HG03175 (cell line): ENCODE measurements at regions not wholly inside any gene's neighbourhood (a gene's known extent, or its start where the extent isn't known, plus 50 kb on each side); places are given as distances from the start of the nearest gene placed in this dataset.
"Not testable (repeated sequence)": the region's sequence is repeated elsewhere in the genome, so short reads cannot be mapped to it uniquely, and the experiment has no call there.

ENCODE experiments used
- ATAC-seq: cut with Tn5 transposase; IDR thresholded peaks from one replicate; pipeline ENCODE4 v1.9.1; 2021; ENCODE audit warnings: mild to moderate bottlenecking, moderate library complexity; ENCODE audit not compliant: unreplicated experiment

DNA sequence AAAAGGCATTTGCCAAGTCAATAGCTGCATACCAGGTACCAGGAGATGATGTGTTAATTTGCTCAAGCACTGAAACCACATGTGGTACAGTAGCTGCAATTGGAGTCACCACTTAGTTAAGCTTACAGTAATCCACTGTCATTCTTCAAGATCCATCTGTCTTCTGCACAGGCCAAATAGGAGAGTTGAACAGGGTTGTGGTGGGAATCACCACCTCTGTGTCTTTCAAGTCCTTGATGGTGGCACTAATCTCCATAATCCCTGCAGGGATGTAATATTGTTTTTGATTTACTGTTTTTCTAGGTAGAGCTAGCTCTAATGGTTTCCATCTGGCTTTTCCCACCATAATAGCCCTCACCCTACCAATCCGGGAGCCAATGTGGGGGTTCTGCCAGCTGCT lies 91.9 kb downstream of the FCRL5 start:
- ATAC-seq, result no peak

DNA sequence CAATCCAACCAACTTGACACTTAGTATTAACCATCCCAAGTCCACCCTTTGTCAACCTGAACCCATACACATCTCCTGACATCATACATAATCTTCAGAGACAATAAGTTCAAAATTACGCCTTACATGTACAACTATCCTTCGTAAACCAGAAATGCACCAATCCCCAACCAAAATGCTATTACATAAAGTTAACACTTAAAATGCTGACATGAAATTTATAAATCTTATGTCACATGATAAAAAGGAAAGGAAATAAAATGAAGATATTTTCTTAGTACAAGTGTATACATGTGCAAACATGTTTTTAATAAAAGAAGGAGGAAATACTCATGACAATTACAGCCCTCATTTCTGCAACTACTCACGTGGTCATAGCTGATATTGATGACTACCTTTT lies 95.0 kb downstream of the FCRL5 start:
- ATAC-seq, result no peak

DNA sequence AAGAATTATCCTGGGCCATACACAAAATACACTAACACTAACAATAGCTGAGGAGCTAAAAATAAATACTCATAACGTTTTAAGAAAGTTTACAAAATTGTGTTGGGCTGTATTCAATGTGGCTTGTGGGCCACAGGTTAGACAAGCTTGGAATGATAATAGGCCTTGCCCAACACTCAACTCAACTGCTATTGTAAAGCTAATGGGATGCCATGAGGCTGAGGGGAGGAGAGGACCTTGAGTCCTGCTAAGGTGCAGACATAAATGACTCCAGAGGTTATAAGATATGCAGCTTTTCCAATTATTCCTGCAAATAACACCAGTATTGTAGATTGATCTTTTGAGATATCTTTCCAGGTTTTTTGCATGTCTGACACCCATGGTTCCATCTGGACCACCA lies 97.0 kb downstream of the FCRL5 start:
- no peak for ATAC-seq

DNA sequence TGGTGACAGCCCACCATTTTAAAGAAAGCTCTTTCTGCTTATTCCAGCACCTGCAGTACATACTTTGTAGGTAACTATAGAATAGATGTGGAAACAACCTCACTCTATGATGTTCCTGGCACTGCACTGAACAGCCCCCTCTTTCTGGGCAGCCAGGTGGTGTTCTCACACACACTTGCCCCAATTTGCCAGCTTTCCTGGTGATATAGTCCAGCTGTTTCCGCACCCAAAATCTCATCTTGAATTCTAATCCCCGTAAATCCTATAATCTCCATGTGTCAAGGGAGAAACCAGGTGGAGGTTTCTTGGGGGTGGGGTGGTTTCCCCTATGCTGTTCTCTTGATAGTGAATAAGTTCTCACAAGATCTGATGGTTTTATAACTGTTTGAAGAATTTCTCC lies 102.2 kb downstream of the FCRL5 start:
- ATAC-seq, result no peak

DNA sequence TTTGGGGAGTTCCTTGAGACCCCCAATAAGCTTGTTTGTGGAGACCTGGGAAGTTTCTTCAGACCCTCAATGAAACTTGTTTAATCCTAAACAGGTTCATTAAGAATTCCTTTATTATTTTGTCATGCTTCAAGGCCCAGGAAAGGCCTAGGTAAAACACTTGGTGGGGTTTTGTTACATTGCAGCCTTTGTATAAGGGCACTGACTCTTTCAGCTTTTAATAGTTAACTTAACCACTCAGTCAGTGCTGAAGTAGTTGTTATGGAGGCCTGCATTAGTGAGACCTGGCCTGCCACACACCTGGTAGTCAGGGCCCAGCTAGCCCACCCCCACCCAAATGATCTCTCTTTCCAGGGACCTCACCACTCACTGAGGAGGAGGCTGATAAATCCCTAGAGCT lies 103.7 kb downstream of the FCRL5 start:
- ATAC-seq, result no peak

DNA sequence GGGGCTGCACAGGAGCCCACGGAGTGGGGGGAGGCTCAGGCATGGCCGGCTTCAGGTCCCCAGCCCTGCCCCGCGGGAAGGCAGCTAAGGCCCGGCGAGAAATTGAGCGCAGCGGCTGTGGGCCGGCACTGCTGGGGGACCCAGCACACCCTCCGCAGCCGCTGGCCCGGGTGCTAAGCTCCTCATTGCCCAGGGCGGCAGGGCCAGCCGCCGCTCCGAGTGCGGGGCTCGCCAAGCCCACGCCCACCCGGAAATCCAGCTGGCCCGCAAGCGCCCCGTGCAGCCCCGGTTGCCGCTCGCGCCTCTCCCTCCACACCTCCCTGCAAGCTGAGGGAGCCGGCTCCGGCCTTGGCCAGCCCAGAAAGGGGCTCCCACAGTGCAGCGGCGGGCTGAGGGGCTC lies 106.0 kb downstream of the FCRL5 start:
- not testable (repeated sequence) for ATAC-seq

DNA sequence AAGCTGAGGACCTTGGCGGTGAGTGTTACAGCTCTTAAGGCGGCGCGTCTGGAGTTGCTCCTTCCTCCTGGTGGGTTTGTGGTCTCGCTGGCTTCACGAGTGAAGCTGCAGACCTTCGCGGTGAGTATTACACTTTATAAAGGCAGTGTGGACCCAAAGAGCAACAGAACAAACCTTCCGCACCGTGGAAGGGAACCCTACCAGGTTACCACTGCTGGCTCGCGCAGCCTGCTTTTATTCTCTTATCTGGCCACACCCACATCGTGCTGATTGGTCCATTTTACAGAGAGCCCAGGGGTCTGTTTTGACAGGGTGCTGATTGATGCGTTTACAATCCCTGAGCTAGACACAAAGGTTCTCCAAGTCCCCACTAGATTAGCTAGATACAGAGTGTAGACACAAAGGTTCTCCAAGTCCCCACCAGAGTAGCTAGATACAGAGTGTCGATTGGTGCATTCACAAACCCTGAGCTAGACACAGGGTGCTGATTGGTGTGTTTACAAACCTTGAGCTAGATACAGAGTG lies 106.6 kb downstream of the FCRL5 start:
- not testable (repeated sequence) for ATAC-seq

DNA sequence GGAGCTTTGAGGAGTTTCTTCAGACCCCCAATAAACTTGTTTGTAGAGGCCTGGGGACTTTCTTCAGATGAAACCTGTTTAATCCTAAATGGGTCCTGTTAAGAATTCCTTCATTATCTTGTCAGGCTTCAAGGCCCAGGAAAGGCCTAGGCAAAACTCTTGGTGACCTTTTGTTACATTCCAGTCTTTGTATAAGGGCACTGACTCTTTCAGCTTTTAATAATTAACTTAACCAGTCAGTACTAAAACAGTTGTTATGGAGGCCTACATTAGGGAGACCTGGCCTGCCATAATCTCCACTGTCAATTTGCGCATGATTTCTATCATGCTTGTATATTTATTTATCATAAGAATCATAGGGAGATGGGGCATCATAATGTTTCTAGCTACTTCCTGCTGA lies 110.2 kb downstream of the FCRL5 start:
- no peak for ATAC-seq

DNA sequence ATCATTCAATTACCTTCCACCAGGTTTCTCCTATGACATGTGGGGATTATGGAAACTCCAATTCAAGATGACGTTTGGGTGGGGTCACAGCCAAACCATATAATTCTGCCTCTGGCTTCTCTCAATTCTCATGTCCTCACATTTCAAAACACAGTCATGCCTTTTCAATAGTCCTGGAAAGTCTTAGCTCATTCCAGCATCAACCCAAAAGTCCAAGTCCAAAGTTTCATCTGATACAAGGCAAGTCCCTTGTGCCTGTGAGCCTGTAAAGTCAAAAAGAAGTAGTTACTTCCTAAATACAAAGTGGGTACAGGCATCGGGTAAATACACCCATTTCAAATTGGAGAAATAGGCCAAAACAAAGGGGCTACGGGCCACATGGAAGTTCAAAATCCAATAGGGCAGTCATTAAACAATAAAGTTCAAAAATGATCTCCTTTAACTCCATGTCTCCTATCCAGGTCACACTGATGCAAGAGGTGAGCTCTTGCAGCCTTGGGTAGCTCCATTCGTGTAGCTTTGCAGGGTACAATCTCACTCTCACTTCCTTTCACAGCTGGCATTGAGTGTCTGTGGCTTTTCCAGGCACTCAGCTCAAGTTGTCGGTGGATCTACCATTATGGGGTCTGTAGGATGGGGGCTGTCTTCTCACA lies 112.9 kb downstream of the FCRL5 start:
- ATAC-seq, result no peak

DNA sequence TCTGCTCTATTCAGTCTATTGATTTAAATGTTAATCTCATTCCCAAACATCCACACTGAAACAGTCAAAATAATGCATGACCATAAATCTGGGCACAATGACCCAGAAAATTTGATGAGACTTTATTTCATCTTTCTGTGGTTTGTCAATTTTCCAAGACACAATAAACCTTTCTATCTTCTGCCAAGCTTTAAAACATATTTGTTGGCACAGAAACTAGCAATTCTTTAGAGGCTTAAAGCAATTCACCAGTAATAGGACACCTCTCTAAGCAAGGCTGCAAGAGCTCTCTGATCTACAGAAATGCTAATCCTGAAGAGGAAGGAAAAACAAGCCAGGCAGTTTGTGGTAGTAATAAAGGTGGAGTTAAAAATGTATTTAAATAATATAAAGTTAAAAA lies 113.7 kb downstream of the FCRL5 start:
- no peak for ATAC-seq

DNA sequence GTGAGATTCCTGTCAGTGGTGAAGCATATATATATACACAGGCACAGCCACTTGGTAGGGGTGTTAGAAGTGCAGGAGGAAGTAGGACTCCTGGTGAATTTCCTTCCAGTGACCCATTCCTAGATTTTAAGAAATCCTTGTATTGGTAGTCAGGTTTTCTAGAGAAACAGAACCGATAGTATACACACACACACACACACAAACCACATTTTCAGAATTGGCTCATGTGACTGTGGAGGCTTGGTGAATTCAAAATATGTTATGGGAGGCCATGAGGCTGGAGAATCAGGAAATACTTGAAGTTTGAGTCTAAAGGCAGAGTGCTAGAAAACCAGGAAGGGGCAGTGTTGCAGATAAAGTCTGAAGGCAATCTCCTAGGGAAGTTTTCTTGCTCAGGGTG lies 114.2 kb downstream of the FCRL5 start:
- no peak for ATAC-seq

DNA sequence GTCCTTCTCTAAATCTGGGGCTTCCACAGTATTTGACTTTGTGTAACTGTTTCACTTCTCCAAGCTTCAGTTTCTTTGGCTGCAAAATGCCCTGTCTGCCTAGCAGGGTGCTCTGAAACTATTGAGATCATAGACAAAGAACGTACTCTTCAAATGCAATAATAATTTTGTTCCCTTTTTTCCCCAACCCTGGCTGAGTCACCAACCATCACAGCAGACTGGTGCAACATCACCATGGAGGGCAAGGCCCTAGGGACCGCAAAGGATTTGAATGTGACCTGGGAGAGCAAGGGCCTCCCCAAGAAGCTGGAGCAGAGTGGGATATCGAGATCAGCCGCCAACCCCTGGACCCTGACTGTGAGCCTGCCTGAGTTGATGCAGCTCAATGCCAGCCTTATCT lies 115.0 kb downstream of the FCRL5 start:
- ATAC-seq, result no peak

DNA sequence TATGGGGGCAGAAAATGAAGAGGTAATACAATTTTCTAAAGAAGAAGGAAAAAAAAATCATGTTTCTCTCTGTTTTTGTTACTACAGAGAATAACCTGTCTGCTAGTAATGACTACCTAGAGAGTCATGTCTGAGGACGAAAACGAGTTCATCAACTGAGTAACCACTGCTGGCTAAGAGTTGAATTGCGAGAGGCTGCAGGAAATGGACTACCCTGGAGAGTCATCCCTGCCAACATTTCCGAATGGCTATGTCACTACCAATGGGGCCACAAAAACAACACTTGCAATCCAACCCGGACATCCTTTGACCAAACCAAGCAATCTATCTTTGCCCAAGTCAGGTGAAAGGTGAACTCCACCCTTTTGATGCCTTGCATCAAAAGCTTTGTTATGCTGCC lies 120.6 kb downstream of the FCRL5 start:
- no peak for ATAC-seq

DNA sequence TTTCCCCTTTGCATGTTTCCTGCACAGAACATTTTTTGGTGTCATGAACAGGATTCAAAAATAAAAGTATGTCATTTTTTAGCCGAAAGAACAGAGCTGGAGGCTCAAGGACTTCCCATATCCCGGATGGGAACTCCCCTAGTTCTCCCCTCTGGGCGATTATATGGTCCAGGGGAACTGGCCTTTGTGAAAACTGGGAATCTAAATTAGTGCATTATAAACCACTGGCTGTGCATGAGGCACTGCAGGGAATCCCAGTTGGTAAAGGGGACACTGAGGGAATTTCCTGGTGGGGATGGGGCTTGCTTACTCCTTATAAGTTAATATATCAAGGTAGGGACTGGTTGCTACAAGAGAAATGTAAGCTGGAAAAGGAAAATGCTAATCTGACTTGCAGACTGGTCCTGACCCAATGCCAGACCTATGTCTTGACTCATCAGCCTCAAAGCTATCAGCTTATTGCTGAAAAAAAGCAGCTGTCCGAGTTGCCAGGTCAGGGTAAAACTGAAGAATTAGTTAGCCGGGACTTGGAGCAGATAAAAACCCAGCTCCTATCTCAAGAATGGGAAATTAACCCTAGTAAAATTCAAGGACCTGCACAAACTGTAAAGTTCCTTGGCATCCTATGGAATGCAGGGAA lies 122.6 kb downstream of the FCRL5 start:
- no peak for ATAC-seq

DNA sequence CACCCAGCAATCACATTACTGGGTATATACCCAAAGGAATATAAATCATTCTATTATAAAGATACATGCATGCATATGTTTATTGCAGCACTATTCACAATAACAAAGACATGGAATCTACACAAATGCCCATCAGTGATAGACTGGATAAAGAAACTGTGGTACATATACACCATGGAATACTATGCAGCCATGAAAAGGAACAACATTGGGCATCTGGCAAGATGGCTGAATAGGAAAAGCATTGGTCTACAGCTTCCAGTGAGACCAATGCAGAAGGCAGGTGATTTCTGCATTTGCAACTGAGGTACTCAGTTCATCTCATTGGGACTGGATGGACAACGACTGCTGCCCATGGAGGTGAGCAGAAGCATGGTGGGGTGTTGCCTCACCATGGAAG lies 128.6 kb downstream of the FCRL5 start:
- not testable (repeated sequence) for ATAC-seq

DNA sequence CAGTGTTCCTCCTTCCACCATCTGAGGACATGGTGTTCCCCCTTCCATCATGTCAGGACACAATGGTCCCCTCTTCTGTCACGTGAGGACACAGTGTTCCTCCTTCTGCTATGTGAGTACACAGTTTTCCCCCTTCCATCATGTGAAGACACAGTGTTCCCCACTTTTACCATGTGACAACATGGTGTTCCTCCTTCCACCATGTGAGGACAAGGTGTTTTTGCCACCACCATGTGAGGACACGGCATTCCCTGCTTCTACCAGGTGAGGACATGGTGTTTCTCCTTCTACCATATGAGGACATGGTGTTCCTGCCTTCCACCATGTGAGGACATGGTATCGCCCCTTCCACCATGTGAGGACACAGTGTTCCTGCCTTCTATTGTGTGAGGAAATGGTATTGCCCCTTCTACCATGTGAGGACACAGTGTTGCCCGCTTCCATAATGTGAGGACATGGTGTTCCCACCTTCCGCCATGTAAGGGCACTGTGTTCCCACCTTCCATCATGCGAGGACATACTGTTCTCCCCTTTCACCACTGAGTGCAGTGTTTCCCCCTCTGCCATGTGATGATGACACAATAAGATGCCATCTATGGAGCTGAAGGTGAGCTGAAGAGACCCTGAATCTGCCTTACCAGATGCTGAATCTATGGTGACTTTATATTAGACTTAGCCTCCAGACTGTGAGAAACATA lies 132.3 kb downstream of the FCRL5 start:
- ATAC-seq, result no peak

DNA sequence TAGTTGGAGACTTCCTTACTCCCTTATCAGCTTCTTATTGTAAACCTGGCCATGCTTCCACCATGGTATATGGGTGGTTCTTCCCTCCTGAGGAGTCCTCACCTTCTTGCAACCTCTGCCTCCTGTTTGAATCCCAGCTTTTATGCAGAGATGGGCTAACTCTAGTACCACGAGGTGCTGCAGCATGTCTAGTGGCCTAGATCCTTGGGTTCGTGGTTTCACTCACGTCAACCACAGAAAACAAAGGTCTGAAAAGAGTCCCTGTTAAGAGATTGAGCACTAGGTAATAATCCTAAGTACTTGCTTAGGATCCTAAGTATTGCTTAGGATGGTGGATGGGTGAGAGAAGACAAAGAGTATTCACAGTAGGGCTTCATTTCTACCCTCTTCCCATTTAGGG lies 133.7 kb downstream of the FCRL5 start:
- ATAC-seq, result no peak

DNA sequence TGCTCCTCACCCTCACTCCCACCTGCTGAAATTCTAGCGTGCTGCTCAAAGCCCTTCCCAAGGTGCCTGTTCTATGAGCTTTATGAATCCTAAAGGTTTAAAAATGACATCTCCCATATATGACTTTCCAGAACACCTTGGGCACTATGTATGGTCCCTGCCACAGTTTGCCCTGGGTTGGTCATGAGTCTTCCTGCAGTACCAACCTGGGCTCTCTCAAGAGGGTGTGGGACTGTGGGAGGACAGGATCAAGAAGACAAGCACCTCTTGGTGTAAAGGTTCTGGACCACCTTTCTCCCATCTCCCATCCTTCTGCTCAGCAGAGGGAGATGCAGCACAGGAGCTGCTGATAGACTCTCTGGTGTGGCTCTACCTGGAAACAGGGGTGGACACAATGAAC lies 134.1 kb downstream of the FCRL5 start:
- ATAC-seq, result no peak

DNA sequence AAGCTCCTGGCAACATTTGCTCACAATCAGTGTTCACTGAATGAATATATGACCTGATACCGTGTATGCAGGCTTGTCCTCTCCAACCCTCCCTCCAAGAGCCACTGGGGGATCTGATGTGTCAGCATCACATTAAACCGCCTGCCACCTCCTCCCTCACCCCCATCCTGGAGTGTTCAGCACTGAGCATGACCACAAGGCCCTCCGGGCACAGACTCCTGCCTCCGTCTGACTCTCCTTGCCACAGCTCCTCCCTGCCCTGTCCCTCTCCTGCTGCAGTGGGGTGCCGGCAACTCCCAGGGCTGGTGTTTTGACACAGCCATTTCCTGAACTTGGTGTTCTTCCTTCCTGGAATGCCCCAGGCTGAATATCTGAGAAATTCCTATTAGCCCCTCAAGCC lies 136.7 kb downstream of the FCRL5 start:
- ATAC-seq, result no peak

DNA sequence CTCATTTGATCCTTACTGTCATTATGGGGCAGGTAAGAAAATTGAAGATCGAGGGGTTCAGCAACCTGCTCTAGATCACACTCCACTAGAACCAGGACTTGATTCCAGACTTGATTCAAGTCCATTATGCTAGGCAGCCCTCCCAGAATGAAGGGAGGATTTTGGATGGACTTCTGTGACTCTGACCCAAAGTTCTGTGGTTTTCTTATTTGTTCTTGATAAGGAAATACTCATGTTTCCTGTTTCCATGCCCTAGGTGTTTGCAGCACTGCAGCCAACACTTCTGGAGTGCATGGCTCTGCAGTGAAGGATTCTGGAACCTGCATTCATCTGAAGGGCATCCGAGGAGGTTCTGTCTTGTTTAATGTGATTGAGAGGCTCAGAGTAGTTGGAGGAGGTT lies 140.0 kb downstream of the FCRL5 start:
- no peak for ATAC-seq

DNA sequence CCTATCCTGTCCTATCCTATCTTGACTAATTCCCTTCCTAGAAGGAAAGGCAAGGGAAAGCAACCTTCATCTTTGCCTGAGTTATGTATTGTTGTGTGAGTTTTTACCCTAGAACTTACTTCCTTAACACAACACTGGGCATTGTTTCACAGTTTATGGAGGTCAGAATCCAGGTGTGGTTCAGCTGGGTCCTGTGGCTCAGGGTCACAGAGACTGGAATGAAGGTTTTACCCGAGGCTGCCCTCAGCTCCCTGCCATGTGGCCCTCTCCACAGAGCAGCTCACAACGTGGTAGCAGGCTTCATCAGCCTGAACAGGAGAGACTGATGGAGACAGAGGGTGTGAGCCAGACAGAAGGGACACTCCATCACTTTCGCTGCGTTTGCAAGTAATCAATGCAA lies 140.5 kb downstream of the FCRL5 start:
- ATAC-seq, result no peak

DNA sequence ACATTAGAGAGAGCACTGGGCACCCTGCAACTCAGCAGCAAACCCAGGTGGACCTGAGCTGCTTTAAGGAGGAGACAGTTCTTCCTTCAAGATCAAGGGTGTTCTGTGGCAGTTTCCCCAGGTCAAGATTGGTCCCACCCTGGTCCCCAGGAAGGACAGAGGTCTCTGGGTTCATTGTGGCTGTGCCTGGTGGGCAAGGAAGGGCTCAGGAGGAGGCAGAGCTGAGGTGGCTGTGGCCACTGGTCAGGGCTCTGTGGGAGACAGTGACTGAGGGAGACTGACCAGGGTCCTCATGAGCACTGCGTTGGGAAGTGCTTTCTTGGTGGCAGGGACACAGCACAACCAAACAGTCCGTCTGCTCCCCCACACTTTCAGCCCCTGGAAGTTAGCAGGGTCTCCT lies 141.3 kb downstream of the FCRL5 start:
- ATAC-seq, result no peak
